ENCODE measurements at regions not wholly inside any gene's neighbourhood (a gene's known extent, or its start where the extent isn't known, plus 50 kb on each side); places are given as distances from the start of the nearest gene placed in this dataset.

GRCh38 chr5:82635561-82636288, 357.6 kb upstream of the RPS23 start:
- no peak overlapping the region for H2AFZ ChIP-seq (ENCODE audit: low read depth, low read length)
- ChIA-PET POLR2A (no interaction called here), CTCF (ENCODE audit: low intra/inter-chr PET ratio) (no interaction called here)
- BruUV-seq (replicated peaks), result no TSS peak
- H3K79me2 ChIP-seq (ENCODE audit: control insufficient read depth, insufficient read depth, low read length), result no peaks in the 10 kb centered on the region
- H3K4me2 ChIP-seq (ENCODE audit: insufficient read depth, low read length), result no peak overlapping the region
- H3K4me1 ChIP-seq (replicated peaks in 1 of 2; ENCODE audit: control insufficient read depth in 2 of 2, insufficient read depth in 2 of 2, low read length in 2 of 2), result no peaks in the 10 kb centered on the region
- 0% methylated on average over 4 of the region's 4 CpGs for WGBS (ENCODE audit: insufficient coverage, low coverage, missing lambda C conversion rate)
- no peaks in the 10 kb centered on the region for H3K36me3 ChIP-seq (ENCODE audit: control insufficient read depth, insufficient read depth, low read length)
- ATAC-seq (no peak), FAIRE-seq (no peak), DNase-seq (ENCODE audit: extremely low read depth in 1 of 4, low spot score in 3 of 4) (no peak)
- H3K4me3 ChIP-seq, result no peak overlapping the region
- intact Hi-C loops (cut with micrococcal nuclease) (no loop called here), in situ Hi-C loops (cut with MboI) (loop anchor here (25.0 kb wide), 1 partner anchor 273 kb away; no protein-coding TSS in a partner anchor)
- H3K9ac ChIP-seq (ENCODE audit: insufficient read depth in 1 of 2, low read depth in 2 of 2, low read length in 2 of 2), result no peak overlapping the region
- no peaks in the 10 kb centered on the region for H3K9me1 ChIP-seq (ENCODE audit: control insufficient read depth, insufficient read depth, low read length)
- no peaks in the 10 kb centered on the region for H4K20me1 ChIP-seq (replicated peaks; ENCODE audit: control insufficient read depth, insufficient read depth, low read length)
- no peaks in the 10 kb centered on the region for H3K9me3 ChIP-seq (replicated peaks; ENCODE audit: control insufficient read depth, insufficient read depth, low read depth, low read length)
- no peak overlapping the region for H3K27ac ChIP-seq (ENCODE audit: extremely low read depth, low read depth, low read length)
- no peaks in the 10 kb centered on the region for H3K27me3 ChIP-seq (ENCODE audit: control insufficient read depth in 2 of 2, insufficient read depth in 2 of 2, low read length in 2 of 2)
- TF ChIP-seq ZNF347 (CRISPR knock-in tag; IDR thresholded peaks at IDR 0.05; ENCODE audit: low read depth), result no peak
- no peak for TF ChIP-seq E2F6 (IDR thresholded peaks at IDR 0.05; ENCODE audit: borderline replicate concordance in 1 of 2, extremely low read depth in 1 of 2, insufficient read depth in 1 of 2, insufficient read length in 1 of 2, low read depth in 1 of 2, low read length in 1 of 2, poor library complexity in 1 of 2, severe bottlenecking in 1 of 2)
- no peak for TF ChIP-seq CBFA2T2 (conservative IDR thresholded peaks at IDR 0.05)
- no peak for TF ChIP-seq NR1H2 (CRISPR knock-in tag; IDR thresholded peaks at IDR 0.05)
- TF ChIP-seq NKRF (IDR thresholded peaks at IDR 0.05; ENCODE audit: borderline replicate concordance), result no peak
- no peak for TF ChIP-seq NEUROD1 (IDR thresholded peaks at IDR 0.05; ENCODE audit: borderline replicate concordance, low read depth, low read length, partially characterized antibody)
- TF ChIP-seq RHOXF2B (CRISPR knock-in tag; conservative IDR thresholded peaks at IDR 0.05), result no peak
- TF ChIP-seq PHF21A (IDR thresholded peaks at IDR 0.05; ENCODE audit: borderline replicate concordance, low read depth), result no peak
- TF ChIP-seq TSHZ1 (CRISPR knock-in tag; IDR thresholded peaks at IDR 0.05), result no peak
- TF ChIP-seq ZBTB34 (CRISPR knock-in tag; IDR thresholded peaks at IDR 0.05), result no peak
- no peak for TF ChIP-seq CREB1 (IDR thresholded peaks at IDR 0.05)
- no peak for TF ChIP-seq CREB1 (CRISPR knock-in tag; IDR thresholded peaks at IDR 0.05)
